Brain microvascular endothelial cell (primary cell): ENCODE measurements at regions not wholly inside any gene's neighbourhood (a gene's known extent, or its start where the extent isn't known, plus 50 kb on each side); places are given as distances from the start of the nearest gene placed in this dataset.
"Not testable (repeated sequence)": the region's sequence is repeated elsewhere in the genome, so short reads cannot be mapped to it uniquely, and the experiment has no call there.

Experiments used
- DNase-seq: peaks from one replicate; pipeline ENCODE4 v3.0.0-alpha.2; 2020
- H3K27ac ChIP-seq: fragments of 250-450 bp; sonication (Bioruptor Pico); 2 replicates; pipeline ENCODE4 v1.5.1; 2020; ENCODE audit warnings: mild to moderate bottlenecking, moderate library complexity
- H3K27me3 ChIP-seq: fragments of 250-450 bp; sonication (Bioruptor Pico); replicated peaks from 2 replicates; pipeline ENCODE4 v1.5.1; 2020; ENCODE audit warnings: mild to moderate bottlenecking
- H3K36me3 ChIP-seq: fragments of 250-450 bp; sonication (Bioruptor Pico); replicated peaks from 2 replicates; pipeline ENCODE4 v1.5.1; 2020; ENCODE audit warnings: mild to moderate bottlenecking
- H3K4me3 ChIP-seq: 2 replicates; pipeline ENCODE4 v1.5.1; 2011; ENCODE audit warnings: low read depth, mild to moderate bottlenecking, control low read depth, low read length, moderate library complexity
- CTCF ChIP-seq: IDR thresholded peaks from 2 replicates; pipeline ENCODE4 v1.5.1; 2011; ENCODE audit warnings: low read depth, mild to moderate bottlenecking, moderate library complexity, low read length, control low read depth, inconsistent platforms; ENCODE audit errors: missing control alignments
- in situ Hi-C: cut with HindIII; loops from 2 replicates; pipeline ENCODE4 v1.10.0; 2017; ENCODE audit warnings: low sequenced_read_pairs, low pct_ligation_motif_present

GRCh38 chr5:51148437-51148836 lies 234.8 kb upstream of the ISL1 start:
- Histone ChIP-seq H3K4me3 (no peak overlapping the region), H3K27ac (no peak overlapping the region), H3K36me3 (no peaks in the 10 kb centered on the region), H3K27me3 (no peaks in the 10 kb centered on the region)
- DNase-seq: no peak
- no peak for TF ChIP-seq CTCF
- in situ Hi-C loops: no loop called here

GRCh38 chr5:51156222-51156621 lies 227.0 kb upstream of the ISL1 start:
- no peak overlapping the region for H3K27ac ChIP-seq
- TF ChIP-seq CTCF: no peak
- H3K27me3 ChIP-seq: no peaks in the 10 kb centered on the region
- in situ Hi-C loops: no loop called here
- no peak for DNase-seq
- no peaks in the 10 kb centered on the region for H3K36me3 ChIP-seq
- H3K4me3 ChIP-seq: no peak overlapping the region

GRCh38 chr5:51156838-51157237 lies 226.4 kb upstream of the ISL1 start:
- TF ChIP-seq CTCF: no peak
- Histone ChIP-seq H3K27me3 (no peaks in the 10 kb centered on the region), H3K36me3 (no peaks in the 10 kb centered on the region), H3K27ac (no peak overlapping the region), H3K4me3 (no peak overlapping the region)
- DNase-seq: no peak
- in situ Hi-C loops: no loop called here

GRCh38 chr5:51159164-51159563 lies 224.1 kb upstream of the ISL1 start:
- no peaks in the 10 kb centered on the region for H3K27me3 ChIP-seq
- no peak for TF ChIP-seq CTCF
- H3K36me3 ChIP-seq: no peaks in the 10 kb centered on the region
- in situ Hi-C loops: no loop called here
- no peak overlapping the region for H3K27ac ChIP-seq
- H3K4me3 ChIP-seq: no peak overlapping the region
- no peak for DNase-seq

GRCh38 chr5:51159606-51160005 lies 223.6 kb upstream of the ISL1 start:
- no peaks in the 10 kb centered on the region for H3K36me3 ChIP-seq
- in situ Hi-C loops: no loop called here
- DNase-seq: no peak
- H3K27me3 ChIP-seq: no peaks in the 10 kb centered on the region
- no peak overlapping the region for H3K4me3 ChIP-seq
- no peak overlapping the region for H3K27ac ChIP-seq
- no peak for TF ChIP-seq CTCF

GRCh38 chr5:51162245-51162644 lies 221.0 kb upstream of the ISL1 start:
- in situ Hi-C loops: no loop called here

GRCh38 chr5:51165621-51166020 lies 217.6 kb upstream of the ISL1 start:
- in situ Hi-C loops, H3K27ac ChIP-seq, H3K4me3 ChIP-seq, DNase-seq, H3K27me3 ChIP-seq, H3K36me3 ChIP-seq: not testable (repeated sequence)

More at GRCh38 chr5:51162245-51162644, 221.0 kb upstream of the ISL1 start:
- Histone ChIP-seq H3K36me3 (no peaks in the 10 kb centered on the region), H3K27me3 (no peaks in the 10 kb centered on the region), H3K27ac (no peak overlapping the region), H3K4me3 (no peak overlapping the region)
- no peak for TF ChIP-seq CTCF
- DNase-seq: no peak
